GM19043 (cell line): ENCODE measurements at regions not wholly inside any gene's neighbourhood (a gene's known extent, or its start where the extent isn't known, plus 50 kb on each side); places are given as distances from the start of the nearest gene placed in this dataset.

Experiments
- ATAC-seq: cut with Tn5 transposase; IDR thresholded peaks from one replicate; pipeline ENCODE4 v1.9.1; 2021; ENCODE audit warnings: low read depth; ENCODE audit not compliant: unreplicated experiment

DNA sequence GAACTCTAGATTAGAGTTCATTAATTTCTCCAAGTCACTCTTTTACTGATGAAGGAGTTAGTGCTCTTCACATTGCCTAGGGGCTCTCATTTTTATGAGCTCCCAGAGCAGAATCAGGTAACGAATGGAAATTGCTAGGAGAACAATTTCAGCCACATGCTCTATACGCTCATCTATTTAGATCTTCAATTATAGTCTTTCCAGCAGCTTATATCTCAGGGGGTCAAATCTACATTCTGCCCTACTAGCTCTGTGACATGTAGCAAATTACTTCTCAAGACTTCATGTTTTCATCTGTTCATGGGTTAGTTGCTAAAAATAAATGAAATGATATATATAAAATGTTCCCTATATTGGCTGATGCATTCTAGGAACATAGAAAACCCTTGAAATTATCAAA, 183.6 kb downstream of the PLPP3 start:
- ATAC-seq: no peak

DNA sequence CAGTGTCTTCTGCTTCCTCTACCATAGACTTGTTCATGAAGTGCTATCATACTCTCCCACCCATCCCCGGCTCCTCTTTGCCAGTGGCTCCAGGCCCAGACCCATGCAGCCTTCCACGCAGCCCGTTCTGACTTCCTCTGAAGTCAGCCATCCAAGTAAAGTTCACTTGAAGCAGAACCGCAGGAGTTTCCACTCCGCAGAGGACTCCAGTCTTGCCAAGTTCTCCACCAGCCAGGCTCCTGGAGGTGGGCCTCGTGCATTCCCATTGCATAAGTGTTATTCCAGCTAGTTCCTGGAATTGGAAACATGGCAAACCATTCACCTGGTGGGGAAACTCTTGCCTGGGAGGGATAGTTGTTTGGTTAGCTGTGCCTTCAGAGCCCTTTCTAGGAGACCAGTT, 185.1 kb downstream of the PLPP3 start:
- no peak for ATAC-seq

DNA sequence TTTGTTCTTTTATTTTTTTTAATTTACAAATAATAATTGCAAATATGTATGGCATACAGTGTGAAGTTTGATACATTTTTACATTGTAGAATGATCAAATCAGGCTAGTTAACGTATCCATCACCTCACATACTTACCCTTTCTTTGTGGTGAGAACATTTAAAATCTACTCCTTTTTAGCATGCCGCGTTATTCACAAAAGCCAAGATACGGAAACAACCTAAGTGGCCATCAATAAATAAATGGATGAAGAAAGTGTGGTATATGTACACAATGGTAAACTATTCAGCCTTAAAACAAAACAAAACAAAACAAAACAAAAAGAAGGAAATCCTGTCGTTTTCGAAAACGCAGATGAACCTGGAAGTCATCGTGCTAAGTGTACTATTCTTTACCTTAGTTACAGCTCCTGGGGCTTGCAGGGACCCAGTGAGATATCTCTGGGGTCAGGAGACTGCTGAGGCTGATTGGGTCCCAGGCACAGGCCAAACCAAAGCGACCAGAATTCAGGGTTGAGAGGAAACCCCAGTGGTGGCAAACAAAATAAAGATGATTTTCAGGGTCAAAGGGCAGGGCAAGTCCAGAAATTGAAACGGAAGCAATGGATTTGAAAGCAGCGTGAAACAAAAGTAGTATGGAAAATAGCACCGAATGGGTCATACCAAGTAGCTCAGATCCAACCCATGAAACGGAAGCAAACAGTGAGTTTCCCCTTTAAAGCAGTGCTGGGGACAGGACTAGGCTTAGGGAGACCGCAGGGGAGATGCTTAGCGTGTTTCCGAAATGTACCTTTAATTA, 188.2 kb downstream of the PLPP3 start:
- ATAC-seq: no peak

DNA sequence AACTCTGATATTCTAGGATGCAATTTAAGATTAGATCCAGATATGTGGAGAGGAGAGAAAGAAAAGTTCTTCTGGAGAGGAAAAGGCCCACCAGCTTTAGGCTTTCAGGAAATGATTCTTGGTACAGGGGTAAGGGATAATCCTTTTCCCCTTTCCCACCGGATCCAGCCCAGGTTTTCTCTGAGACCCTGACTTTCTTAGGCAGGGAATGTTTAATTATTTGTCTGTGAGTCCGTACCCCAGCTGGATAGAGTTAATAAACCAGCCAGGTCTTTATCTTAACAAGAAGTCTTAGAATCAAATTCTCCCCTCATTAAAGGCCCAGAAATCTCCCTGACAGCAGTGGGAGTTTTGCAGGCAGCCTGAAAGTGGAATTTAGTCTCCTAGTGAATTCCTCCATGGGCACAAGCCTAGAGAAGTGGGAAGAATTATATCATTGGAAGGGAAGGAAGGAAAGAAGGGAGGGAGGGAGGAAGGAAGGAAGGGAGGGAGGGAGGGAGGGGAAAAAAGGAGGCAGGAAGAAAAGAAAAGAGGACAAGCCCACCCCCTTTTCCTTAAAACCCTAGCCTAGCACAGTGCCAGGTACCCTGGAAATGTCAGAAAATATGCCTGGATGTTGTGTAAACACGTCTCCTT, 189.0 kb downstream of the PLPP3 start:
- ATAC-seq: no peak

DNA sequence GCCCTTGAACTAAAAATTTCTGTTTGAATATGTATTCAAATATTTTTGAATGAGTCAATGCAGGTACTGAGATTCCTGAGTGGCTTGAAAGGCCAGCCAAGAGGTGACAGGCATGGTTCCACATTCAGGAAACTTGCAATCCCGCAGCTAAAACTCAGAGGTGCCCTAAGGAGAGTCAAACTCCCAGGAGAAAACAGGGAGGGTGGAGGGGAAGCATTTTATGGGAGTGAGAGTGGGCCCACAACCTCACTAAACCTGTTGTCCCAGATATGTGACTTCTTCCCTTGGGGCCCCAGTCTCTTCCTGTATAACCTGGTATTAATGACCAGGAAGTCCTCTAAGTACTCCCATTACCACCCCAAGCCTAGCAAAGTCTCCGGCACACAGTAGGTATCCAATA, 189.6 kb downstream of the PLPP3 start:
- ATAC-seq: no peak

DNA sequence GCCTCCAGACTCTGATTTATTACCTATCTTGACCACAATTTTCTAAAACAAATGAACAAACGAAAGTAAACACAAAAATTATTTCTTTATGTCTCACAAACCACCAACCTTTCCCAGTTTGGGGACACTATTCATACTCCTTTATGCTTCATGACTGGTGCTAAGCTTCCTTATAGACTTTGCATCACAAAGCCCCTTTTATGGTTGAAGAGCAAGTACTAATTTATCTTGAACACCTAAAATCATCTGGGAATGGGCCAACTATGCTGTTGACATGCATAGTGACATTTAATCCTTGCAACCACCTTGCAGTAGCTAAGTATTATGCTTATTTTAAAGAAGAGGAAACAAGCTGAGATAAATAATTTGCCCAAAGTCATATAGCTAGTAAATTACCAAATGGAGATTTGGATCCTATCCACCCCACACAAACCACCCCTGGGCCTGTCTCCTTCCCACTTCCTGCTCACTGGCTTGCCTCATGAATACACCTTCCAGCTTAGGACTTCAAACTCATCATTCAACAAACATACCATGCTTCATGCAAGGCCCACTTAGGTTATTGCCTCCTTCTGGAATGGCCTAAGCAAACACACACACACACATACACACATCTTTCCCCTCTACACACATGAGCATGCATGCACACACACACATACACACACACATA, 192.2 kb downstream of the PLPP3 start:
- ATAC-seq: no peak

DNA sequence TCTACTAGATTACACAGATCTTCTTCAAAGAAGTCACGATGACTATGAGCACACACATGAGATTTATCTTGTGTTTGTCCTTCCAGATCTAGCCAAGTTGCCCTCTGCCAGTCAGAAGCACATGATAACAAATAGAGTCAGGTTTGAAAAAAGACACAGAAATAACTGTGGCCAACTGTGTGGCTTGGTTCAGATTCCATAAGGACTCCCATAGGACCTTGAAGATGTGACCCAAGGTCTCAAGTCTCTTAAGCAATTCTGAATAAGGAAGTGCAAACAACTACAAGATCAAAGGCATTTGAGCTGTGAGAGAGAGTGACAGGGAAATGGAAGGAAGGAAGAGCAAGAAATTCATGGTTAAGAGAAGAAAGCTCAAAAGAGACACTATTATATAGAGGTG, 194.0 kb downstream of the PLPP3 start:
- no peak for ATAC-seq

DNA sequence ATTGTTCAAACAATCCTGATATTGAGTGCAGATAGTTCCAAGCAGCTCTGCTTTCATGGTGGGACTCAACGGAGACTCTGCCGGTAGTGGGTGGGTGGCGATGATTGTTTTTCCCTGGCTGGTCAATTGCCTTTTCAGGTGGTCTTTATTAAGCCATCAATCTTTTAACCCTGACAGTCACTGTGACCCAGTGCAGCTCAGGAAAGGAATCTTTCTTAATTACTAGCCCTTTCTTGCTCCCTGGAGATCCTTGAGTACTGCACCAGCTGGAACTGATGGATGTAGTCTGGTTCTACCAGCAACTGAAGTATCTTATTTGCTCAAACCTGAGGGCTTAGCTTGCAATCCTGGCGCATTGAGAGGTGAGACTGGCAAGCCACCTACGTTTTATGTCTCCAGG, 196.4 kb downstream of the PLPP3 start:
- no peak for ATAC-seq

DNA sequence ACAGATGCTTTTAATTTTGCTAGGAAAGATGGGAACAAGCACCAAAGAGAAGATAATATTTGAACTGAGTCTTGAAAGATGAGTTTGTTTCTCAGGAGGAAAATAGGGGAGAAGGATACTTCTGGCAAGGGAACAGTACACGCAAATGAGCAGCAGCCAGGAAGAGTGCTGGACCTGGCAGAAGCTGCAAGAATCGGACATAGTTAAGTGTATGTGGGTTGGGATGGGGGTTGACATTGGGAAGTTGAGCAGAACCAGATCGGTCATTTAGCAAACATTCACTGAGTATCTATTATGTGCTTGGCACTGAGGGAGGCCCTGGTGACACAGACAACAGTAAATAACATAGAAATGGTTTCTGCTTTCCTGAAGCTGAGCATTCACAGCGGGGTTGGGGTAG, 198.8 kb downstream of the PLPP3 start:
- ATAC-seq: no peak

DNA sequence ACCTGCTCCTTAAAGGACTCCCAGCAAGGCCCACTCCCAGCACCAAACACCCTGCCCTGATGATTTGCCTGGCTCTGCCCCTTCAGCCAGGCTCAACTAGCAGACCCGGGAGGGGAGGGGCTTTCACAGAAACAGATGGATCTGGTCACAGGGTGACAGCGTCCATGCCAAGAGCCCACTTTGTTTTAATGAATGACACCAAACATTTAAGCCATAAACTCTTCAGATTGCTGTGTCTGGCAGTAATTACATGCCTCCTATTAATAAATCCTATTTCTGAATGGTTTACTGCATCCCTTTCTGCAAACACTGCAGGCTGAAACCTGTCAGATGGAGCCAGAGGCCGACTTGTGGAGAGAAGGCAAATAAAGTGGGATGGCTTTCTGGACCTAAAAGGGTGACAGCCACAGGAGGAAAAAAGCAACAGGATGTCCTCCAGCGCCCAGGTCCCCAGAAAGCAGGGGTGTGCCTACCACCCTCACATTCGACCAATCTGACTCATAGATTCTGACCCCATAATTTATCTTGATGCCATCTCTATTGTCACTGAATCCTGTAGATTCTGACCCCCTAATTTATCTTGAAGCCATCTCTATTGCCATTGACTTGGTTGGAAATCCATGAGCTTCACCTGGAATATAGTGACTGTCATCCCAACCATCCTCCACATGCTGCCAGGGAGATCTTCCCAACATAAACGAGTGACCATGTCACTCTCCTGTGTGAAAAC, 200.9 kb downstream of the PLPP3 start:
- no peak for ATAC-seq

DNA sequence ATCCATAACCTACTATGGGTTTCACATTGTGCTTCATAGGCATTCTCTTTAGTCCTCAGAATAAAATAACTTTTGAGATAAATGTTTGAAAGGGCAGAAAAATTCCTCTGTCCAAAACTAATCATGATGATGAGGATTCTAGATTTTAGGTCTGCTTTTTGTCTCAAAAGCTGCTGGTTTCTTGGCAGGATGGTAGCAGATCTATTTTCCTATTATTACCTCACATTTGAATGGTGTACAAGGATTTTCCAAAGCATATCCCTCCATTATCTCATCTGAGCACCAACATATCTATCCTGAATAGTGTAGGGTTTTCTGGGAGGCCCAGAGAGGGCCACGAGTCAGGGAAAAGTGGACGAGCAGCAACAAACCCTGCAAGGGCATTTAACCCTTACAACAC, 201.9 kb downstream of the PLPP3 start:
- no peak for ATAC-seq

DNA sequence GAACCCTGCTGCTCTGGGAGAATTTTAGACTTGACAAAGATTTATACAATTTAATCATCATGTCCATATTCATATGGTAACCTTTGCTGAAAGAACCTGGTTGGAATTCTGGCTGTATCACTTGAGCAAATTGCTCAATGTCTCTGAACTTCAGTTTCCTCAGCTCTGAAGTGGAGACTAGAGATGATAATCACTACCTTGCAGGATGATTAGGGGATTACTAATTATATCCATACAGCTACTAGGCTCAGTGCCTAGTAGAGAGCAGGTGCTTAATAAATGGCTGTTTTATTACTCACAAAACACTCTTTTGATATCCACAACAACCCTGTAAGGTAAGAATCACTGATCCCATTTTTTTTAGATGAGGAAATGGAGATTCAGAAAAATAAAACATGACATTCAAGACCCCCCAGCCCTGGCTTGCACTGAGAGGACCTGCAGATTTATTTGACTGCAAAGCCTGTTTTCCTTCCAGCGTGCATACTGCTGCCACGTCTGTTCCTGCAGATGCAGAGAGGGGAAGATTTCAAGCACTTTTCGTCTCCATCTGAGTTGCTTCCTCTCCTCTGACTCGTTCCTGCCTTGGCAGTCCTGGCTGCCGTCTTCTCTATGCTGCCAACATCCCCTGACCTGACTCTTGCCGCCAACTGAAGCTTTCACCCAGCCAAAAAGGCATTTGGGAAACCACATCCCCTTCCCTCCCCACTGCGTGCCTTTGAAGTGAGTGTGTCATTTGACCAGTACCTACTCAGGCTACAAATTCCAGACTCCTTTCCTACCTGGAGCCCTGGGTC, 203.0 kb downstream of the PLPP3 start:
- no peak for ATAC-seq

DNA sequence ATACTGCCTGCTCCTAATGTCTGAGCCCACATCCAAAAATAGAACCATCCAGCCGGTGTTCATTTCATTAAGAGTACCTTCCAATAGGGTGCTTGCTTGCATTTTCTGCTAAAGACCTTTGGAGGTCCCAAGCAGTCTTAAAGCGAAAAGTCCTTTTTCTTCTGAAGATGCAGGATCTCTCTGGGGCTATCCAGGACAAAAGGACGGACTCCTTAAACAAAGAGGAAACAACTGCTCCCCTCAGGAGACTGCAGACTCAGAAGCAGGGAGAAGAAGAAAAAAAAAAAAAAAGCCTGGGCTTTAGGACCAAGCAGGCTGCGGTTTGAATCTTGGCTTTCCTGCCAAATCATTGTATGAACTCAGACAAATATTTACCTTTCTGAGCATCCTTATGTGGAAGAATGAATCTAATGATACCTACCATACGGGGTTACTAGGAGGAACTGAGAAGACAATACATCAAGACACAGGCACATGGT, 204.0 kb downstream of the PLPP3 start:
- ATAC-seq: no peak

DNA sequence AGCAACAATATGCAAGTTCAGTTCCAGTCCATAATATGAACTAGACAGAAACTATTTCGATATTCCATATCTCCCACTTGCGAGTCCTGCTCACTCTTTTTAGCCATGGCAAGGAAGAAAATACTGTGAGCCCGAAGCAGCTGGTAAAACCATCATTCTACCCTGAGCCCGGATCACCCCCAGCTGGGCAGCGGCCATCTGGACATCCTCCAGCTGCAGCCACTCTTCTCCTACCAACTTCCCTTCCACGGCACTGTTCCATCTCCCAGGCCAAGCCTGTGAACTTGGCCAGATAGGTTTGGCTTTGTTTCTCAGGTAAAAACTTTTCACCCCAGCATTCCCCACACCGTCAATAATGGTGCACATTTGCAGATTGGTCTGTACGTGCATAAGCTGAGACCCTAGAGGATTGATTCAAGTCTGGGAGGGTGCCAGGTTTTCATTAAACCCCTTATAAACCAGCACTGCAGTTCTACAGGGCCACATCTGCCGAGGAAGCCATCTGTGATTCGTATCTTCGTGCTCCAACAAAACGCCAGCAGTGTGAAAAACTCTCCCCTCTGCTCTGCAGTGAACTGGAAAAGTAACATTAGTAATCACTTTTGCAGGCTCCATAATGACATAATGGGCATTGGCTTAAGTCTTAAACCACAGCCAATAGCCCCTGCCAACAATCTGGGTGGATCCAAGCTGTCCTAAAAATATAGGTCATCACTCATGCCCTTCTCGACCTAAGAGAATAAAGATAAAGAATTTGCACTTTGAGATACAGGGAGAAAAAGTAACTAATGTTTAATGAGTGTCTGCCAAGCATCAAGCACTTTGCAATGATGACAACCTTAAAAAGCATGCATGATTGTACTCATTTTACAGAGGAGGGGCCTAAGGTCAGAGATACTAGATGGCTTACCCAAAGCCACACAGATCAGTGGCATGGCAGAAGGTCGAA, 205.1 kb downstream of the PLPP3 start:
- no peak for ATAC-seq

DNA sequence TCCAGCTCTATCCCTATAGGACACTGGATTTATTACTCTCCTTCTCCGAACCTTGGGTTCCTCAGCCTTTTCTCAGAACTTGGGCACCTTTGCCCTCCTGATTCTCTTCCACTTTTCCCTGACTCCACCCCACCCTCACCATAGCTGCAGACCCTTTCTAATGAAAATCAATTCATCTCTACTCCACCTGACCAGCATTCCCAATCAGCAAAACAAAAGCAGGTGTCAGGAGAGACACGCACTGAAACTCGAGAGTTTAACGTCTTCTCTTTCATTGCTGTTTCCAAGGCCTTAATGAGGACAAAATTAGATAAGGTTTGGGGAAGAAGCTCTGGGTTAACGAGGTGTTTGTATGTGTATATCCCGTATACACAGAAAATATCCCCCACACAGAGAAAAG, 208.8 kb downstream of the PLPP3 start:
- no peak for ATAC-seq

DNA sequence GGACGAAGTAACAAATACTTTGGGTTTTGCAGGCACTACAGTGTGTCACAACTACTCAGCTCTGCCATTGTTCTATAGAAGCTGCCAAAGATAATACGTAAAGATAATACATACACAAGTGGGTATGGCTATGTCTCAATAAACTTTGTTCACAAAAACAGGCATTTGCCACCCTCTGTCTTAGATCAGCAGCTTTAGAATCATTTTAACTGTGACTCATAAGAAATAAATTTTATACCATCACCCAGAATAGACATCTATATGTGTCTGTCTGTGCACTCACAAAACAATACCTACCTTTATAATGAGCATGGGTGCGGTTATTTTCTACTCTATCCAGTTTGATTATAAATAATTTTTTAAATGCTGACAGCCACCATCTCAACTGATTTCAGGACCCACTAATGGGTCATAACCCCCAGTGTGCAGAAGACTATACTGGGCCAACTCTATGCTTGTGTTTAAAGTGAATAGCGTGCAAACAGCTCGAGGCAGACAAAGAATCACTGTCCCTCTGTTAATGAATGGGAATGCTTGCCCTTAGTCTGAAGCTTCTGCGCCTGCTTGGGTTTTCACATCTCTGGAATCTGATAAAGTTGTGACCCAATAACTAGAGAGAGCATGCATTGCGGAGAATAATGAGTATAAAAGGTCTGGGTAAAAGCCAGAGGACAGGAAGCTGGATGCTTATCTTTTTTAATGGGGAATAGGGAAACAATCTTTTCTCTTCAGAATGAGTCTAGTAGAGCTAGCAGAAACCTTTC, 216.2 kb downstream of the PLPP3 start:
- no peak for ATAC-seq

DNA sequence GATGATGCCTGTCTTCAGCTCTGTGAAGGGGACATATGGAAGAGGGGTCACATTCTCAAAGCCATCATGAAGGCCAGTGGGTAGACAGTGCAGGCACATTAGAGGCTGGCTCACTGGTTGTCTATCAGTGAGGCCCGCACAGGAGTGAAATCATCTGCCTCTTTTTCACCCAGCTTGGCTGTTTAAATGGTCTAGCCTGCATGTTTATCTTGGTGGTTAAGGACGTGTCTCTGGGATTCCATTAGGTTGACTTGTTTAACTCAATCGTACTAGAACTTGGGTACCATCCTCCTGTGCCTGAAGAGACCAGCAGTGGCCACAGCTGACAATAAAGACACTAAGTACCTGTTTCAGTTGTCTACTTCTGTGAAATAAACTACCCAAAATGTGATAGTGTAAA, 219.3 kb downstream of the PLPP3 start:
- ATAC-seq: no peak

DNA sequence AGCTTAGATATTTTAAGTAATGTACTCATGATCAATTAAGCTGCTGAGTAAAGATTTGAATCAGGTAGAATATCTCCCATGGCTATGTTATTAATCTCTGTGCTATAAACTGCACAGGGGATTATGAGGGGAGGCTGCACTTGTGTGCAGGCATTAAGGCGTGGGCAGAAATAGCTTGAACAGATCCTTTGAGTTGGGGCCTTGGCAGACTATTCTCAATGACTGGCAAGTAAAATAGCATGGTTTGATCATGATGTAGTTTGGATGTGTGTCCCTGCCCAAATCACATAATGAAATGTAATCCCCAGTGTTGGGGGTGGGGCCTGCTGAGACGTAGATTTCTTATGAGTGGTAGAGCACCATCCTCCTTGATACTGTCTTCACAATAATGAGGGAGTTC, 220.3 kb downstream of the PLPP3 start:
- no peak for ATAC-seq
